NCI-H1436 (cell line): ENCODE measurements at regions not wholly inside any gene's neighbourhood (a gene's known extent, or its start where the extent isn't known, plus 50 kb on each side); places are given as distances from the start of the nearest gene placed in this dataset.

Experiments used
- DNase-seq: peaks from one replicate; lab custom pipeline; 2025; lab: John Stamatoyannopoulos, UW

- no peak for DNase-seq
These were observed 319.6 kb upstream of the HS3ST1 start for GRCh38 chr4:11748164-11748872.

GRCh38 chr4:11746734-11747133 lies 318.0 kb upstream of the HS3ST1 start:
- no peak for DNase-seq

GRCh38 chr4:11743976-11744375 lies 315.3 kb upstream of the HS3ST1 start:
- no peak for DNase-seq

- no peak for DNase-seq
These were observed 314.5 kb upstream of the HS3ST1 start for GRCh38 chr4:11743236-11743635.

- DNase-seq, result no peak
These were observed 312.5 kb upstream of the HS3ST1 start for GRCh38 chr4:11741190-11741652.

GRCh38 chr4:11739992-11740391 lies 311.3 kb upstream of the HS3ST1 start:
- DNase-seq, result no peak

GRCh38 chr4:11736978-11737377 lies 308.3 kb upstream of the HS3ST1 start:
- no peak for DNase-seq

GRCh38 chr4:11735651-11736050 lies 307.0 kb upstream of the HS3ST1 start:
- DNase-seq, result no peak

GRCh38 chr4:11732155-11732554 lies 303.5 kb upstream of the HS3ST1 start:
- DNase-seq, result no peak

GRCh38 chr4:11730545-11730944 lies 301.9 kb upstream of the HS3ST1 start:
- DNase-seq, result no peak

GRCh38 chr4:11729548-11729947 lies 300.9 kb upstream of the HS3ST1 start:
- DNase-seq, result no peak

- DNase-seq, result no peak
These were observed 299.3 kb upstream of the HS3ST1 start for GRCh38 chr4:11727903-11728564.

- DNase-seq, result no peak
These were observed 296.0 kb upstream of the HS3ST1 start for GRCh38 chr4:11724731-11725130.

GRCh38 chr4:11722223-11722622 lies 293.5 kb upstream of the HS3ST1 start:
- no peak for DNase-seq

GRCh38 chr4:11720292-11720691 lies 291.6 kb upstream of the HS3ST1 start:
- DNase-seq, result no peak

GRCh38 chr4:11719879-11720278 lies 291.2 kb upstream of the HS3ST1 start:
- DNase-seq, result no peak

GRCh38 chr4:11715753-11716521 lies 287.2 kb upstream of the HS3ST1 start:
- DNase-seq, result no peak

GRCh38 chr4:11710453-11711093 lies 281.9 kb upstream of the HS3ST1 start:
- DNase-seq, result no peak

- DNase-seq, result no peak
These were observed 275.6 kb upstream of the HS3ST1 start for GRCh38 chr4:11704186-11704830.

GRCh38 chr4:11702886-11703557 lies 274.3 kb upstream of the HS3ST1 start:
- no peak for DNase-seq

- no peak for DNase-seq
These were observed 273.5 kb upstream of the HS3ST1 start for GRCh38 chr4:11701966-11702725.
